ENCODE measurements at regions not wholly inside any gene's neighbourhood (a gene's known extent, or its start where the extent isn't known, plus 50 kb on each side); places are given as distances from the start of the nearest gene placed in this dataset.

GRCh38 chr2:48109491-48110204 is 203.3 kb upstream of the FBXO11 start:
- Histone ChIP-seq H3K4me1 (ENCODE audit: insufficient read depth) (no peaks in the 10 kb centered on the region), H3K9me3 (no peaks in the 10 kb centered on the region), H3K27ac (peak overlapping the region in 1 of 2 donors; percentile 62), H3K36me3 (no peaks in the 10 kb centered on the region), H3K4me3 (no peak overlapping the region), H3K27me3 (no peaks in the 10 kb centered on the region)
- 65 to 69% (median 66%) methylated on average over 4 of the region's 4 CpGs for whole genome bisulfite sequencing, 3 donors
- DNase-seq: no peak
- TF ChIP-seq EP300 (IDR thresholded peaks at IDR 0.05) (no peak), CTCF (IDR thresholded peaks at IDR 0.05) (no peak)
- intact Hi-C loops (cut with DNase I): loop anchor here in 2 of 4 donors (5.0 to 10.0 kb wide), 2 partner anchors 252 to 345 kb away; no protein-coding TSS in a partner anchor

- Histone ChIP-seq H3K9me3 (no peaks in the 10 kb centered on the region), H3K4me3 (no peak overlapping the region), H3K27me3 (no peaks in the 10 kb centered on the region), H3K27ac (peak overlapping the region in 1 of 2 donors; percentile 62), H3K36me3 (no peaks in the 10 kb centered on the region), H3K4me1 (ENCODE audit: insufficient read depth) (no peaks in the 10 kb centered on the region)
- intact Hi-C loops (cut with DNase I): no loop called here
- no peak for DNase-seq
- 44 to 62% (median 49%) methylated on average over 4 of the region's 4 CpGs for WGBS, 3 donors
- no peak for TF ChIP-seq EP300 (IDR thresholded peaks at IDR 0.05)
- no peak for TF ChIP-seq POLR2A (IDR thresholded peaks at IDR 0.05)
- no peak for TF ChIP-seq CTCF (IDR thresholded peaks at IDR 0.05)
Observed at GRCh38 chr2:48110492-48110891, 204.0 kb upstream of the FOXN2 start.

- no peaks in the 10 kb centered on the region for H3K9me3 ChIP-seq
- no peaks in the 10 kb centered on the region for H3K36me3 ChIP-seq
- no peak overlapping the region for H3K27ac ChIP-seq
- TF ChIP-seq CTCF (IDR thresholded peaks at IDR 0.05): no peak
- no peak for TF ChIP-seq POLR2A (IDR thresholded peaks at IDR 0.05)
- no peak for TF ChIP-seq EP300 (IDR thresholded peaks at IDR 0.05)
- H3K27me3 ChIP-seq: no peaks in the 10 kb centered on the region
- H3K4me3 ChIP-seq: no peak overlapping the region
- no peaks in the 10 kb centered on the region for H3K4me1 ChIP-seq (ENCODE audit: insufficient read depth)
- 71 to 75% (median 74%) methylated on average over 5 of the region's 5 CpGs for WGBS, 3 donors
- intact Hi-C loops (cut with DNase I): no loop called here
- DNase-seq: no peak
Observed at GRCh38 chr2:48112911-48113680, 201.4 kb upstream of the FOXN2 start.

- TF ChIP-seq POLR2A (IDR thresholded peaks at IDR 0.05) (no peak), EP300 (IDR thresholded peaks at IDR 0.05) (no peak), CTCF (IDR thresholded peaks at IDR 0.05) (no peak)
- no peaks in the 10 kb centered on the region for H3K36me3 ChIP-seq
- H3K4me1 ChIP-seq (ENCODE audit: insufficient read depth): no peaks in the 10 kb centered on the region
- no peak for DNase-seq
- WGBS, 3 donors: 14 to 33% (median 26%) methylated on average over 1 of the region's 1 CpG
- H3K4me3 ChIP-seq: no peak overlapping the region
- H3K27ac ChIP-seq: no peak overlapping the region
- no peaks in the 10 kb centered on the region for H3K9me3 ChIP-seq
- H3K27me3 ChIP-seq: no peaks in the 10 kb centered on the region
- intact Hi-C loops (cut with DNase I): no loop called here
Observed at GRCh38 chr2:48113767-48114166, 200.7 kb upstream of the FOXN2 start.

Measured in ovary (tissue), 7 donors.